ENCODE measurements at regions not wholly inside any gene's neighbourhood (a gene's known extent, or its start where the extent isn't known, plus 50 kb on each side); places are given as distances from the start of the nearest gene placed in this dataset.

DNA sequence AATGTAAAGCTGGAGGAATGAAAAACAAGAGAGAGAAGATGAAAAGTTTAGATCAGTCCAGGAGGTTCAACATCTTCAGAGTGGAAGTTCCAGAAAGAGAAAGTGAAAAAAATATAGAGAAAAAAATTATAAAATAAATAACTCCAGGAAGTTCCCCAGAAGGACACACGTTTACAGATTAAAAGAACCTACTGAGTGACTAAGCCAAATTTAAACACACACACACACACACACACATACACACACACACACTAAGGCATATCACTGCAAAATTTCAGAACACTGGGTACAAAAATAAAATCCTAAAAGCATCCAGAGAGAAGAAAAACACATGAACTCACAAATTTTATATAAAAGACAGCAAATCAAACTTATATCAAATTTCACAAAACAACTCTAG lies 85.9 kb upstream of the PMAIP1 start:
- H3K9me3 ChIP-seq (replicated peaks; ENCODE audit: control insufficient read depth, insufficient read depth, low read length) = no peaks in the 10 kb centered on the region
- no peak for FAIRE-seq
- no peaks in the 10 kb centered on the region for H3K9me1 ChIP-seq (replicated peaks; ENCODE audit: control insufficient read depth, extremely low read depth, insufficient read depth, low read length)
- dilution Hi-C loops (cut with MboI; ENCODE audit: extremely low pct_ligation_motif_present, low sequenced_read_pairs) = loop anchor here (25.0 kb wide), 1 partner anchor 623 kb away; no protein-coding TSS in a partner anchor
- no peak for TF ChIP-seq MAX (IDR thresholded peaks at IDR 0.05; ENCODE audit: insufficient read depth, insufficient read length)
- no peak for TF ChIP-seq EZH2 (IDR thresholded peaks at IDR 0.05; ENCODE audit: borderline replicate concordance, low read depth, low read length, severe bottlenecking)
- TF ChIP-seq, protein P1, sequence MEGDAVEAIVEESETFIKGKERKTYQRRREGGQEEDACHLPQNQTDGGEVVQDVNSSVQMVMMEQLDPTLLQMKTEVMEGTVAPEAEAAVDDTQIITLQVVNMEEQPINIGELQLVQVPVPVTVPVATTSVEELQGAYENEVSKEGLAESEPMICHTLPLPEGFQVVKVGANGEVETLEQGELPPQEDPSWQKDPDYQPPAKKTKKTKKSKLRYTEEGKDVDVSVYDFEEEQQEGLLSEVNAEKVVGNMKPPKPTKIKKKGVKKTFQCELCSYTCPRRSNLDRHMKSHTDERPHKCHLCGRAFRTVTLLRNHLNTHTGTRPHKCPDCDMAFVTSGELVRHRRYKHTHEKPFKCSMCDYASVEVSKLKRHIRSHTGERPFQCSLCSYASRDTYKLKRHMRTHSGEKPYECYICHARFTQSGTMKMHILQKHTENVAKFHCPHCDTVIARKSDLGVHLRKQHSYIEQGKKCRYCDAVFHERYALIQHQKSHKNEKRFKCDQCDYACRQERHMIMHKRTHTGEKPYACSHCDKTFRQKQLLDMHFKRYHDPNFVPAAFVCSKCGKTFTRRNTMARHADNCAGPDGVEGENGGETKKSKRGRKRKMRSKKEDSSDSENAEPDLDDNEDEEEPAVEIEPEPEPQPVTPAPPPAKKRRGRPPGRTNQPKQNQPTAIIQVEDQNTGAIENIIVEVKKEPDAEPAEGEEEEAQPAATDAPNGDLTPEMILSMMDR (IDR thresholded peaks at IDR 0.05; ENCODE audit: extremely low read depth in 1 of 2, insufficient read depth in 1 of 2, low read depth in 1 of 2, low read length in 2 of 2) = no peak
- TF ChIP-seq FOS (IDR thresholded peaks at IDR 0.05; ENCODE audit: borderline replicate concordance, insufficient read depth, low read length) = no peak
- no peak for TF ChIP-seq POLR2AphosphoS5 (IDR thresholded peaks at IDR 0.05; ENCODE audit: insufficient read depth, low read depth, low read length)
- TF ChIP-seq POLR2A (IDR thresholded peaks at IDR 0.05; ENCODE audit: low read depth, low read length) = no peak
- no peak for TF ChIP-seq MYC (IDR thresholded peaks at IDR 0.05; ENCODE audit: low read depth, low read length)
- no peak for TF ChIP-seq JUN (IDR thresholded peaks at IDR 0.05; ENCODE audit: borderline replicate concordance, insufficient read depth, insufficient read length, low read depth)
- TF ChIP-seq GATA2 (IDR thresholded peaks at IDR 0.05; ENCODE audit: insufficient read depth, insufficient read length, low read depth, low read length) = no peak
- H3K4me1 ChIP-seq (ENCODE audit: control insufficient read depth, extremely low read depth, insufficient read depth, low read length) = no peaks in the 10 kb centered on the region
- no peaks in the 10 kb centered on the region for H4K20me1 ChIP-seq (replicated peaks; ENCODE audit: control insufficient read depth, extremely low read depth, insufficient read depth, low read length)
- POLR2A ChIA-PET = interaction anchor here (0.6 kb wide), 1 partner anchor 96 kb away, joined by 6 read pairs; no protein-coding TSS in a partner anchor
- DNase-seq (ENCODE audit: low read depth, low spot score) = no peak
- no peak overlapping the region for H2AFZ ChIP-seq (ENCODE audit: low read depth, low read length)
- H3K79me2 ChIP-seq (ENCODE audit: control insufficient read depth, insufficient read depth, low read length) = no peaks in the 10 kb centered on the region
- H3K27me3 ChIP-seq (ENCODE audit: control insufficient read depth in 2 of 2, insufficient read depth in 2 of 2, low read length in 2 of 2) = no peaks in the 10 kb centered on the region
- no peak overlapping the region for H3K9ac ChIP-seq (replicated peaks; ENCODE audit: extremely low read depth, insufficient read depth, low read length)
- BruUV-seq (replicated peaks) = no TSS peak
- CTCF ChIA-PET = interaction anchor here (1.4 to 5.4 kb wide), 6 partner anchors 10 to 354 kb away, joined by 3 to 45 read pairs (median 14); partner anchors contain the start of gene CCBE1
- intact Hi-C loops (cut with micrococcal nuclease) = no loop called here
- H3K4me3 ChIP-seq (replicated peaks in 1 of 3; ENCODE audit: insufficient read depth in 1 of 3, low read depth in 1 of 3, low read length in 3 of 3) = no peak overlapping the region
- no peak overlapping the region for H3K4me2 ChIP-seq (ENCODE audit: insufficient read depth, low read length)
- no peak overlapping the region for H3K27ac ChIP-seq (ENCODE audit: insufficient read depth, low read depth, low read length)
- H3K36me3 ChIP-seq (ENCODE audit: control insufficient read depth in 2 of 2, extremely low read depth in 1 of 2, insufficient read depth in 2 of 2, low read length in 2 of 2) = no peaks in the 10 kb centered on the region
